Activated T-helper 17 cell treated with anti-CD3 and anti-CD28 coated beads, Interleukin-2, amount 50 U/mL, for 72 hours (primary cell): ENCODE measurements at regions not wholly inside any gene's neighbourhood (a gene's known extent, or its start where the extent isn't known, plus 50 kb on each side); places are given as distances from the start of the nearest gene placed in this dataset.
"Not testable (repeated sequence)": the region's sequence is repeated elsewhere in the genome, so short reads cannot be mapped to it uniquely, and the experiment has no call there.

Experiments
- ATAC-seq: fragments of 150-1000 bp; cut with Tn5 transposase; replicated peaks from 2 replicates; pipeline ENCODE4 v1.10.0; 2021; ENCODE audit warnings: mild to moderate bottlenecking, moderate library complexity
- H3K27ac Mint-ChIP-seq: one replicate; pipeline ENCODE4 v1.8.0; 2022; ENCODE audit warnings: mixed read lengths
- H3K27me3 Mint-ChIP-seq: one replicate; pipeline ENCODE4 v1.8.0; 2022; ENCODE audit warnings: mixed read lengths
- H3K36me3 Mint-ChIP-seq: one replicate; pipeline ENCODE4 v1.8.0; 2022; ENCODE audit warnings: low read depth, mild to moderate bottlenecking, mixed read lengths
- H3K4me1 Mint-ChIP-seq: one replicate; pipeline ENCODE4 v1.8.0; 2022; ENCODE audit warnings: mixed read lengths
- H3K4me3 Mint-ChIP-seq: one replicate; pipeline ENCODE4 v1.8.0; 2022; ENCODE audit warnings: mild to moderate bottlenecking, mixed read lengths
- H3K9me3 Mint-ChIP-seq: one replicate; pipeline ENCODE4 v1.8.0; 2022; ENCODE audit warnings: mixed read lengths

DNA sequence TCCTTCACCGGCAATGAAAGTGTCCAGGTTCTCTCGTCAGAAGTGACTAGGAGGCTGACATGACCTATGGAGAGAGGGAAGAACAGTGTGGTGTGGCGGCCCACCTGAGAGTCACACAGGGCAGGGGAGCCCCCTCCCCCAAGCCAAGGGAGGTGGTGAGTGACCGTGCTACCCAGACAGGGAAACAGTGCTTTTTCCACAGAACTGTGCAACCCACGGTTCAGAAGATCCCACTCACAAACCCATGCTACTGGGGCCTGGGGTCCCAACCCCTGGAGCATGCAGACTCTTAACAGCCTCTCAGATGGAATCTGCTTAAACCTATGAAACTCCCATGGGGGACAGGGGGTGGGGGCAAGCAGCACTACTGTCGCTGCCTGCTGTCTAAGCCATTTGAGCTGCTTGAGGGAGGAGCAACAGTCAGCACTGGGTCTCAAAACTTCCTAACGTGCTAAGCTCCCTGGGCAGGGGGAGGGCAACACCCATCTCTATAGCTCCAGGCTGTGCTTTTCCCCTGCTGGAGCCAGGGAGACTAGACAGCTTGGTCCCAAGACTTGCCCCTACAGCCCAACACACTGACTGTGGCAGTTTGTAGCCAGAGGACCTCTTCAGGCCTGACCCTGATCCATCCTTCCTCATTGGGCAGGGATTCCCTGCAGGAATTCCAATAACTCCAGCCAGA, 850.4 kb upstream of the AADAT start:
- H3K4me1 Mint-ChIP-seq: no peaks in the 10 kb centered on the region
- no peak overlapping the region for H3K27ac Mint-ChIP-seq
- no peaks in the 10 kb centered on the region for H3K36me3 Mint-ChIP-seq
- no peak for ATAC-seq
- peaks cover 21% of the 10 kb centered on the region for H3K9me3 Mint-ChIP-seq
- H3K4me3 Mint-ChIP-seq: no peak overlapping the region
- H3K27me3 Mint-ChIP-seq: no peaks in the 10 kb centered on the region

DNA sequence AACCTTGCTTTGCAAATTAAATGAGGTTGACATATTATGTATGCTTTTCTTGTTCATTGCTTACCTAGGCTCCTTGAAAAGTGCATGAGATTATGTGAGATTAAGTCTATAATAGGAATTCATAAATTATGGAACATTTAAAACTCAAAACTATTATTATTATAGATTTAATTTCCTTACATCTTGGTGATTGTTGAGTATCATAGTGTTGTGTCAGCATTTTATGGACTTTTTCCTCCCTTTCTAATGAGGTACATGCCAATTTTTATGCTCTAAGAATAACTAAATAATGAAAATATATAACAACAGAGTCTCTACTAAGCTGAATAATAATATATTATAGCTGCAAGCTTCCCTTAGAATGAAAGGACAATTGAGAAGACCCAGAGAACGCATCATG, 848.8 kb upstream of the AADAT start:
- Mint-ChIP-seq H3K4me1 (no peaks in the 10 kb centered on the region), H3K4me3 (no peak overlapping the region), H3K9me3 (peaks cover 16% of the 10 kb centered on the region), H3K36me3 (no peaks in the 10 kb centered on the region), H3K27ac (no peak overlapping the region), H3K27me3 (no peaks in the 10 kb centered on the region)
- no peak for ATAC-seq

DNA sequence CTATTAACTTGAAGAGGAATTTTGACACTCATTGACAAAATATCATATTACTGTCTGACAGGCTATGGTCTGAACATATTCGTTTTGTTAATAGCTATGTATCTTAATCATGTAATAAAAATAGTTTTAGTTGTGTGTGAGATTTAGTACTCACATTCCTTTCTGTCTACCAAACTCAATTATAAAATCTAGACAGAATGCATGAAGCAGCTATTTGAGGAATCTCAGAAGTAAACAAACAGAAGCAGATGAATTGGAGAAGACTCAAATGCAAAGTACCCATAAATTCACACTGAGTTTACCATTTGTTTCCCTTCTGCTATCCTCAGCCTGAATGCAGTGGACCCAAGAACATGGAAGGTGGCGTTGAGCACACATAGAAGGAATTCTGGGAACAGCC, 841.6 kb upstream of the AADAT start:
- no peaks in the 10 kb centered on the region for H3K27me3 Mint-ChIP-seq
- no peaks in the 10 kb centered on the region for H3K36me3 Mint-ChIP-seq
- no peaks in the 10 kb centered on the region for H3K4me1 Mint-ChIP-seq
- ATAC-seq: no peak
- H3K4me3 Mint-ChIP-seq: no peak overlapping the region
- peaks cover 4% of the 10 kb centered on the region for H3K9me3 Mint-ChIP-seq
- no peak overlapping the region for H3K27ac Mint-ChIP-seq

DNA sequence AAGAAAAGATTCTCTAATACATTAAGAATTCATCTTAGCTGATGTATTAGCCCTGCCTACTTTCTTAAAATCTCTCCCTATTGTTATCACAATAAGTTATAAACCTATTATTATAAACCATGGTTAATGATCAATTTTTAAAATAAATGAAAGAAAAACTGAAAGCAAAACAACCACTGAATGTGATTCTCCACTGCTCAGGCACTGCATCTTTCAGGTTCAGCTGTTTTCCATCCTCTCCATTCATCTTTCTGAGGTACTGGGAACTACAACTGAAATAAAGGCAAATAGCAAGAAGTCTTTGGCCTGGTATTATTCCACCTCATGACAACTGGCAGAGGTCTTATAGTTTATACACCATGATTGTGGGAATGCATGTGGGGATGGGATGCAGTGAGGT, 798.9 kb upstream of the AADAT start:
- no peak overlapping the region for H3K4me3 Mint-ChIP-seq
- no peak for ATAC-seq
- H3K27me3 Mint-ChIP-seq: no peaks in the 10 kb centered on the region
- no peaks in the 10 kb centered on the region for H3K36me3 Mint-ChIP-seq
- no peak overlapping the region for H3K27ac Mint-ChIP-seq
- H3K4me1 Mint-ChIP-seq: no peaks in the 10 kb centered on the region
- peaks cover 8% of the 10 kb centered on the region for H3K9me3 Mint-ChIP-seq

DNA sequence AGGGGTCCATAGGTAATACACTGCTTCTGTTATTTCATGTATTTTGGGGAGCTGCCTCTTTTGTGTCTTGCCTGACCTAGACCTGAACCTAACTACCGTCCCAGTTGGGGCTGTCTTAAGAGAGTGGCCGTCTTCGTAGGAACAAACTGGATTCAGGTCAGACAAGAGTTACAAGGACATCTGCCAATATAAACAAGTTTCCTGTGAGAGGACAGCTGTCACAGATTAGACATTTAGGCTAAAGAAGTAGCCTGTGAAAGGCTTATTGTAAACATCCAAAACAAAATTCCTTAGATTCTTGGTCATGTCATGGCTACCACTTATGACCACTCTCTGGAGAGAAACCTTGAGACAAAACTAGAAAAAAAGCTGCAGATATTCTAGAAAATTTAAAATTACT, 797.6 kb upstream of the AADAT start:
- ATAC-seq: no peak
- Mint-ChIP-seq H3K36me3 (no peaks in the 10 kb centered on the region), H3K9me3 (peaks cover 8% of the 10 kb centered on the region), H3K4me3 (no peak overlapping the region), H3K27ac (no peak overlapping the region), H3K4me1 (no peaks in the 10 kb centered on the region), H3K27me3 (no peaks in the 10 kb centered on the region)

DNA sequence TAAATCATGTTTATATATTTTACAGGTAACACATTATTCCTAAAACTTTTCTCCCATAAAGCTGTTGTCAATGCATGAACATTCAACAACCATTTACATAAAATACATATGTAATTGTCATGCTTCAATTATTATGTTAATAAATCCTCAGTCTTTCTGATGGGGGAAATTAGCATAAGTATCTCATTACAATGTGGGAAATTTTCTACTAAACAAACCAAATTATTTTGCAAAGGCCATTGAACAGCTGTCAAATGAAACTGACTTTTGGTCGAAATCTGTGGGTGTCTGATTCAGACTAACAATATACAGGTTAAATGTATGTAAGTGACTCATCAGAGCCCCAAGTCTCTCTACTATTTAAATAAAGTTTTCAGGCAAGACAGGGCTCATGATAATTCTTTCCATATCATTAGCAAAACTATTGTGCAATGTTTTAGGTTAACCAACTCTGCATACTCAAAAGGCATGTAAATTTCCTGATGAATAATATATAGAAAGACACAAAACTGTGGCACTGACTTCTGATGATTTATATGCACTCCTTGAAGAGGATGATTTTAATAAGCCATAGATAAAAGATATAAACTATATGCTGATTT, 795.3 kb upstream of the AADAT start:
- Mint-ChIP-seq H3K9me3 (peaks cover 8% of the 10 kb centered on the region), H3K4me1 (no peaks in the 10 kb centered on the region), H3K27me3 (no peaks in the 10 kb centered on the region), H3K36me3 (no peaks in the 10 kb centered on the region), H3K4me3 (no peak overlapping the region), H3K27ac (no peak overlapping the region)
- ATAC-seq: no peak

DNA sequence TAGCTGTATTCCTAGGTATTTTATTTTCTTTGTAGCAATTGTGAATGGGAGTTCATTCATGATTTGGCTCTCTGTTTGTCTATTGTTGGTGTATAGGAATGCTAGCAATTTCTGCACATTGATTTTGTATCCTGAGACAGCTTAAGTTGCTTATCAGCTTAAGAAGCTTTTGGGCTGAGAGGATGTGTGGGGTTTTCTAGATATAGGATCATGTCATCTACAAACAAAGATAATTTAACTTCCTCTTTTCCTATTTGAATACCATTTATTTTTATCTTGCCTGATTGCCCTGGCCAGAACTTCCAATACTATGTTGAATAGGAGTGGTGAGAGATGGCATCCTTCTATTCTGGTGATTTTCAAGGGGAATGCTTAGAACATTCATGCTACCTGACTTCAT, 791.9 kb upstream of the AADAT start:
- not testable (repeated sequence) for H3K36me3 Mint-ChIP-seq, H3K27ac Mint-ChIP-seq

DNA sequence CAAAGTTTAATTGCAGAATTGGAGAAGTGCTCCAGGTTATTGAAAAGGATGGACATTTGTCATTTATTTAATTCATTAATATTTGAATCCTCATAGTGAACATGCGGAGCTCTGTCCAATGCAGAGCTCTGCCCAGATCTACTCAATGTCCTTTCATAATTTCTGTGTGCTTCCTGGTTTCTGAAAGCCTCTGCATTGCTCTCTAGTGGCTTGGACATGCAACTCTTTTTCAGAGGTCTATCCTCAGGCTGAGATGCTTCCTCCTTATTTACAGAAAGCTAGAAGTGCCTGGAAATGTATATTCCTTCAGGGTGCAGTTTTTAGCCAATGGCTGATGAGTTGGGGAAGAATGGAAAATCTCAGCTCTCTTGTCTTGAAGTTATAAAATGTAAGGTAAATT, 786.1 kb upstream of the AADAT start:
- Mint-ChIP-seq H3K27me3 (no peaks in the 10 kb centered on the region), H3K27ac (no peak overlapping the region), H3K9me3 (no peaks in the 10 kb centered on the region), H3K36me3 (no peaks in the 10 kb centered on the region), H3K4me3 (no peak overlapping the region), H3K4me1 (no peaks in the 10 kb centered on the region)
- no peak for ATAC-seq

More for the DNA sequence above, 791.9 kb upstream of the AADAT start:
- H3K9me3 Mint-ChIP-seq, H3K27me3 Mint-ChIP-seq, H3K4me1 Mint-ChIP-seq, H3K4me3 Mint-ChIP-seq, ATAC-seq: not testable (repeated sequence)

DNA sequence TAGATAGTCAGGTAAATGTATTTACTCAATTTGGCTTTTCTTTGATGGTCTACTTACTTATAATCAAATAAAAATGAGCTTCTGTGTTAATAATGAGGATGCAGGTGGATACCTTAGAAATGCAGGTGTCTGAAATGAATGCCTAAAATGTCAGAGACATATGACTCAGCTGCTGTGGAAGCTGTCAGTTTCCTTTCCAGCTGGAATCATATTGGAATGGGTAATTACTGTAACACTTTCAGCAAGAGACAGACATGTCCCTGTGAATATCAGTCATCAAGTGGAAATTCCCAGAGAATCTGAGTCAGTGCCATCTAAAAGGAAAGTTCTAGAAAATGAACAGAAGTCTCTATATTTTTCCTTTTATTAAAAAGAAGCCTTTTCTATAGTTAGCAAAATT, 783.0 kb upstream of the AADAT start:
- H3K9me3 Mint-ChIP-seq: no peaks in the 10 kb centered on the region
- ATAC-seq: no peak

DNA sequence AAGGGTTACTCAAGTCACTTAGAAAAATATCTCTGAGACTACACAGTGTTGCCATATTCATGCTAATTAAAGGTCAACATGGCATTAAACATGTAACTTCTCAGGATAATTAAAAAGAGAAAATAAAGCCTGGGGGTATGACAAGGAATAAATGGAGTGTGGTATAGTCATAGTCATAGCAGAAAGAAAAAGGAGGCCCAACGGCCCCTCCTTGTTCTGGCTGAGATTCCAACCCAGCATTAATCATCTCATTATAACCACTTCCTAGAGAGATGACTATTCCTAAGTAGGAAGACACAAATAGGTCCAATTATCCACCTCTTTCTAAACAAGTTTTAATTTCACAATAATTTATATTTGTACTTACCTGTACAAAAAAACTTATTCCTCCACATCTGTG, 778.4 kb upstream of the AADAT start:
- no peaks in the 10 kb centered on the region for H3K4me1 Mint-ChIP-seq
- peaks cover 12% of the 10 kb centered on the region for H3K9me3 Mint-ChIP-seq

More for the DNA sequence above, 783.0 kb upstream of the AADAT start:
- no peak overlapping the region for H3K4me3 Mint-ChIP-seq
- H3K4me1 Mint-ChIP-seq: no peaks in the 10 kb centered on the region
- no peak overlapping the region for H3K27ac Mint-ChIP-seq
- H3K36me3 Mint-ChIP-seq: no peaks in the 10 kb centered on the region
- no peaks in the 10 kb centered on the region for H3K27me3 Mint-ChIP-seq

DNA sequence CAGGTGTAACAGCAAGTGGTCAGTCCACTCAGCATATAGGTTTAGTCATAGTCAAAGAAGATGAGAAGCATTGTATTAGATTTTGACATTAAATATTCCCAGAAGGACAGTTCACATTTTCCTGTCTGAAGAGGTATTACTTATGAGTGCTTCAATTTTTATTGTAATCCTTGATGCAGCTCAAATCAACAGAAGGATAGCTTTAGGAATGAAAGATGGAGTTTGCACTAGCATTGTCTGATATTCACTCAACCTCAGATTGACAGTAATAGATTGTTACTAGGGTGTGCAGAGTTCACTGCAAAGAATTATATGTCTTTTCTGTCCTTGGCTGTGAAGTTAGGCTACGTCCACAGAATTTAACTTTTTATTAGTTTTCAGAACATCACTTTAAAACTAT, 764.3 kb upstream of the AADAT start:
- H3K36me3 Mint-ChIP-seq: no peaks in the 10 kb centered on the region

More for the DNA sequence above, 778.4 kb upstream of the AADAT start:
- H3K27me3 Mint-ChIP-seq: no peaks in the 10 kb centered on the region
- H3K36me3 Mint-ChIP-seq: no peaks in the 10 kb centered on the region
- no peak overlapping the region for H3K4me3 Mint-ChIP-seq
- no peak overlapping the region for H3K27ac Mint-ChIP-seq
- no peak for ATAC-seq

DNA sequence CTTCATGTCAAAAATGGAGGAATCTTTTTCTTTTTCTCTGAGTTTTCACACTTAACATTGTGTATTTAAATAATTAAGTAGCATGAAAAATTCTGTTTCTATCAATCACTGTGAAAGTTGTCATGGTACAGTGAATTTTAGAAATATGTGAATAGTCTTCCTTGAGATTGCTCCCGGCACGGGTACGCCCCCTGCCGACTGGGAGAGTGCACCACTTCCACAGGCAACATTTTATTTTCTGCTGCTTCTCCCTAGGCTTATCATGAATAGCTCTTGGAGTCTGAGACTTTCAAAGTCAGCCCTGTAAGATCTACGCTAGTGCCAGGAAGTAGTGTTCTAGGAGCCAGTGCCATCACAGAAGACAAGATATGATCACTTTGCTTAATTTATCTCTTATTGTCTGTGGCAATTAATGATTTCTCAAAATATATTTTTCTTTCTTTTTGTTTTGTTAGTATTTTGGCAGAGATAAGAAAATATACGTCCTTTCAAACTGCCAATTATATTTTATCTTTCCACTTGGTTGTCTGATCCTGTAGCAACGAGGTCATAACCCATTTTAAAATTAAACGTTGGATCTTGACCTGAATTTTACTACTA, 763.8 kb upstream of the AADAT start:
- ATAC-seq: no peak
- no peaks in the 10 kb centered on the region for H3K27me3 Mint-ChIP-seq
- H3K9me3 Mint-ChIP-seq: peaks cover 24% of the 10 kb centered on the region
- no peak overlapping the region for H3K4me3 Mint-ChIP-seq
- H3K27ac Mint-ChIP-seq: no peak overlapping the region
- no peaks in the 10 kb centered on the region for H3K36me3 Mint-ChIP-seq
- no peaks in the 10 kb centered on the region for H3K4me1 Mint-ChIP-seq

More for the DNA sequence above, 764.3 kb upstream of the AADAT start:
- no peaks in the 10 kb centered on the region for H3K4me1 Mint-ChIP-seq
- H3K27me3 Mint-ChIP-seq: no peaks in the 10 kb centered on the region
- ATAC-seq: no peak
- H3K4me3 Mint-ChIP-seq: no peak overlapping the region
- peaks cover 26% of the 10 kb centered on the region for H3K9me3 Mint-ChIP-seq
- H3K27ac Mint-ChIP-seq: no peak overlapping the region

DNA sequence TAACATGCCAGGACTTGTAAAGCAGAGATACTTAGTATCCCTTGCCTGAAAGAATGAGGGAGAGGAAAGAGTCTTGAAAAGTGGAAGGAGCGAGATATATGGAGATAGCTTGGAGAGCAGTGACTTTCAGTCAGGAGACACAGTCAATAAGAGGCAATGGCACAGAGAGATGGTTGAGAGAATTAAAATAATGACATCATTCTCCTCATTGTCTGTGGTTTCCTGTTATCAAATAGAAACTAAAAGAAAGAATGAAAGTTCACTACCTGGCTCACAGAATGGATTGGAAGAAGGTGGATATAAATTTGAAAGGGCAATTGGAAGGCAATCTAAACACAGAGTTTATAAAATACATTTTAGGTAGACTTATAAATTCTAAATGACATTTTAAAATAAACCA, 760.2 kb upstream of the AADAT start:
- no peak for ATAC-seq
- H3K36me3 Mint-ChIP-seq: no peaks in the 10 kb centered on the region
- H3K4me1 Mint-ChIP-seq: no peaks in the 10 kb centered on the region
- no peak overlapping the region for H3K27ac Mint-ChIP-seq
- no peak overlapping the region for H3K4me3 Mint-ChIP-seq
- H3K27me3 Mint-ChIP-seq: no peaks in the 10 kb centered on the region
- peaks cover 22% of the 10 kb centered on the region for H3K9me3 Mint-ChIP-seq

DNA sequence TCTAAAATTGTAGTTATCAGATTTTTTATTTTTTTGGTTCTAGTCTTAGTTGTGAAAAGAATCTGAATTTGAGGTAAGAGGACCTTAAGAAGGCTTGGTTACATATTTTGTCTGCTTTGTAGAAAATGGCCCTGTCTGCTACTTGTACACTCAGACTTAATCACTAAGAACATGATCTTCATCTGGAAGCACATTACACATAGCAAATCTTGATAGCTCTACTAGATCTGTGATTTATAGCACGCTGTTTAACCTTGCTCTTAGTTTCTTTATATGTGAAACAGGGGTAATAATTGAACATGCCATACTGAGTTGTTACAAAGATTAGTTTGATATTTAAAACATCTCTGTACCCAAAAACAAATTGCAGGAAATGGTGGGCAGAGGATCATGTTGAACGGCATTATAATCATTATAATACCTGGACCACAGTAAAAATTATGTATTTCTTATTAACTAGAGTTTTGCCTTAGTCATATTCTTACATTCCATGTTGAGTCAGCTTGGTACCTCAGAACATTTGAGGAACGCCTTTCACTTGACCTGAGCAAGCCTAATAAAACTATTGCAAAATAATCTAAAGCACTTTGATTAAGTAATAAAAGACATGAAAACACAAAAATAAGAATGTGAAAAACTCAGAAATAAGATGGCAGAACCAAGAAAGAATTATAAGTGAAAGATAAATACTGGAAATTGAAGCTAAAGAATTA, 738.0 kb upstream of the AADAT start:
- Mint-ChIP-seq H3K27me3 (no peaks in the 10 kb centered on the region), H3K27ac (no peak overlapping the region), H3K9me3 (peaks cover 7% of the 10 kb centered on the region), H3K4me3 (no peak overlapping the region), H3K36me3 (no peaks in the 10 kb centered on the region), H3K4me1 (no peaks in the 10 kb centered on the region)
- no peak for ATAC-seq

DNA sequence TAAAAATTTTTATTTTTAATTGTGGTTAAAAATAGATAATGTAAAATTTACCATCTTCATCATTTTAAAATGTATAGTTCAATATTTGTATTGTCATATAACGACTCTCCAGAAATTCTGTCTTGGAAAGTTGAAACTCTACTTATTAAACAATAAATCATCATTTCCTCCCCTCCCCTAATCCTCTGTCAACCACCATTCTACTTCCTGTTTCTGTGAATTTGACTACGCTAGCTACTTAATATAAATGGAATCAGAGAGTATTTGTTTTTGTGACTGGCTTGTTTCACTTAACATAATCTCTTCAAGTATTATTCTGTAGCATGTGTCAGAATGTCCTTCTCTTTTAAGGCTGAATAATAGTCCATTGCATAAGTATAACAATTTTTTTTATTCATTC, 729.0 kb upstream of the AADAT start:
- H3K36me3 Mint-ChIP-seq: no peaks in the 10 kb centered on the region
- no peak for ATAC-seq
- H3K4me1 Mint-ChIP-seq: no peaks in the 10 kb centered on the region
- no peaks in the 10 kb centered on the region for H3K27me3 Mint-ChIP-seq
- H3K4me3 Mint-ChIP-seq: no peak overlapping the region
- no peak overlapping the region for H3K27ac Mint-ChIP-seq
- peaks cover 24% of the 10 kb centered on the region for H3K9me3 Mint-ChIP-seq
